ENCODE measurements at regions not wholly inside any gene's neighbourhood (a gene's known extent, or its start where the extent isn't known, plus 50 kb on each side); places are given as distances from the start of the nearest gene placed in this dataset.
"Not testable (repeated sequence)": the region's sequence is repeated elsewhere in the genome, so short reads cannot be mapped to it uniquely, and the experiment has no call there.

- DNase-seq (ENCODE audit: low spot score) = no peak
Observed at GRCh38 chr6:137969874-137970273, 102.8 kb downstream of the TNFAIP3 start.

- DNase-seq (ENCODE audit: low spot score) = no peak
Observed at GRCh38 chr6:137970368-137970767, 103.3 kb downstream of the TNFAIP3 start.

DNA sequence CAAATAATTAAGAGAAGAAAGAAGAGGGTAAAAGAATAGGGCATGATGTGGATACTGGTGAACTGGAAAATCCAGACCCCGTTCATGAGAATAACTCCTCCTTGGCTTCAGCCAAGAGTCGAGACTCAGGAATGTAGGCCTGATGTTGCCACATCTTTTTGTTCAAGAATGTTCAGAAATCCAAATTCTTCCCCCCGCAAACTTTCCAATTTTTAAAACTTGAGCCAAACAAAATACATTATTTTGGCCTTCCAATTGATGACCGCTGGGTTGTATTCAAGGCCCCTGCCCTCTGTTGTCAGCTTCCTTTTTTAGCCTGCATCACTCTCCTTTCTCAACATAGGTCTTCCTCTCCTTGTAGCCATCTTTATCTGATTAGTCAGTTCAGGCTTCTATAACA lies 106.1 kb downstream of the TNFAIP3 start:
- DNase-seq (ENCODE audit: low spot score) = no peak

DNA sequence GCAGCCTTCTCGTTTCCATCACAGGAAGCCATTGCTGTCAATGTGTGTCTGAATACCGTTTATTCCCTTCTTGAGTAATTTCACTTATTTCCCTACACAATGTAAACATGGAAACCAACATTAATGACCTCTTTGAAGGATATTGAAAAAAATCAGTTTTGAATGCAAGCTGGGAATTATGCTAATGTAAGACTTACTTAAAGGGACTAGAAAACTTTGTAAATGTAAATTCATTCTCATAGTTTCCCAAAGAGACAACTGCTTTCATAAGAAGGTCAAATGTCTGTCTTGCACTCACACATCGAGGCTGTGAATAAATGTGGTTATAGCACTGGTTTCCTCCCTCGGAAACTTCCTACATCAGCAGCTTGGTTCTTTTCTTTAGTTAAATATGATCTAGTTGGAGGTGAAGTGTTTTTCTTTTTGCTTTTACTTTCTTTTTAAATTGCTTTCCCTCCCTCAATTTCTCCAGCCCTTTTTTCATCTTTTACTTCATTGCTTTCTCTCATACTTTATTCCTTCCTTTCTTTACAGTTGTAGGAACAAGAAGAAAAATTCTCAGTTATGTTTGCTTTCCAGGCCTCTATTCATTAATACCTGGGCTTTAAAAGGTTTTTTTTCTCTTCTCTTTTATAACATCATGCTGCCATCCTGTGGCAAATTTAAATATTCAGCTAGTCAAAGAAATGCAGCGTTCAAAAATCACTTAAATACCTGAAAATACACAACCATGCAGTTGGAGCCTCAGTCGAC lies 108.3 kb downstream of the TNFAIP3 start:
- DNase-seq (ENCODE audit: low spot score) = peak; percentile 1

DNA sequence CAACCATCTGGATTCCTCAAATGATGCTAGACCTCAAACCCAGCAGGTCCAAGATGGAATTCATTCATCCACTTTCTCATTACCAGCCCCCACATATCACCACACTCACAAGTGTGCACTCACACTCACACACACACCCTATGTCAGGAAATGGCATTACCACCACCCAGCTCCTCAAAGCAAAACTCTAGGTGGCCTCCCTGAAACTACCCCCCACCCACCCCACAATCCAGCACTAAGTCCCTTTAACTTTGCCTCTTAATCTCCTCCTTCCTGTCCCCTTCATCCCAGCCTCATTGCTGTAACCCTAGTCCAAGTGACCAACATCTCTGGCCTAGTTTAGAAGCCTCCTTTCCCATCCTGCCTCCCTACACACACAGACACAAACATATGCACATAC lies 109.4 kb downstream of the TNFAIP3 start:
- DNase-seq (ENCODE audit: low spot score) = no peak

DNA sequence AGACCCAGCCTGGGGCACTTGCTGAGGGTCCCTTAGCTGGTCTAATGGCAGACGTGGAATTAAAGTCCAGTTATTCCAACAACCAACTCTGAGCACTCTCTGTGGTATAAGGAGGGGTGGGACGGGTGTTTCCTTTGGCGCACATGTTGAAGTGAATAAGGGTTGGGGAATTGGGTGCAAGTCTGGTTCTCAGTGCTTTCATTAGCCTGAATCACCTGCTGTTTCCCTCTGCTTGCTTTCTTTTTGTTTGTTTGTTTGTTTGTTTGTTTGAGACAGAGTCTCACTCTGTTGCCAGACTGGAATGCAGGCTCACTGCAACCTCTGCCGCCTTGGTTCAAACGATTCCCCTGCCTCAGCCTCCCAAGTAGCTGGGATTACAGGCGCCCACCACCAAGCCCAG lies 110.1 kb downstream of the TNFAIP3 start:
- DNase-seq (ENCODE audit: low spot score) = no peak

- DNase-seq (ENCODE audit: low spot score) = no peak
Observed at GRCh38 chr6:137977814-137978213, 110.8 kb downstream of the TNFAIP3 start.

DNA sequence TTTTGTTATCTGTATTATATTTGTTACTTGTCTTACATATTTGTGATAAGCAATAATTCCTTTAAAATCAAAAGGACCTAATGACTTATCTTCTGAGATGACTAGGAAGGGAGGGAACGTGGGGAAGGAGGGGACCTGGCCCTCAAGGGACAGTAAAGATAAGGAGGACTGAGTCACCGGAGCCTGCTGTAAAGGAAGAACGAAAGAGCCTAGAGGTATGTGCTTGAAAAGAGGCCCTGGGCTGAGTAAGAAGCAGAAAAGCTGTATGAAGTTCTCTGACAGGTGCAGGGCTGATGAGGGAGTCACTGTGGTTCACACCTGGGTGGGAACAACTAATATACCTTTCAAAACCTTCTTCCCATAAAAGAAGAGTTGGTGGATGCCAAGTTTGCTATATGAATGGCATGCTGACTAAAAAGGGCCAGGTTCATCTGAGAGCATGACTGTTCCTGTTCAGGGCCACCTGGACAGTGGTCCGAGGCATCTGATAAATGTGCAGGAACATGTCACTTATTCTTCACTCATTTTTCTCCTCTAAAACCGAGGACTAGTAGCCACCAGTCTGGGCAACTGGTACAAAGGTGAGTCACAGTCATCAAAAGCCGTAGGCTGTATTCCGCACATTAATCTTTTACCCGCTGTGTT lies 111.3 kb downstream of the TNFAIP3 start:
- DNase-seq (ENCODE audit: low spot score) = no peak

- DNase-seq (ENCODE audit: low spot score) = not testable (repeated sequence)
Observed at GRCh38 chr6:137979263-137979662, 112.2 kb downstream of the TNFAIP3 start.

- DNase-seq (ENCODE audit: low spot score) = no peak
Observed at GRCh38 chr6:137980777-137981176, 113.7 kb downstream of the TNFAIP3 start.

DNA sequence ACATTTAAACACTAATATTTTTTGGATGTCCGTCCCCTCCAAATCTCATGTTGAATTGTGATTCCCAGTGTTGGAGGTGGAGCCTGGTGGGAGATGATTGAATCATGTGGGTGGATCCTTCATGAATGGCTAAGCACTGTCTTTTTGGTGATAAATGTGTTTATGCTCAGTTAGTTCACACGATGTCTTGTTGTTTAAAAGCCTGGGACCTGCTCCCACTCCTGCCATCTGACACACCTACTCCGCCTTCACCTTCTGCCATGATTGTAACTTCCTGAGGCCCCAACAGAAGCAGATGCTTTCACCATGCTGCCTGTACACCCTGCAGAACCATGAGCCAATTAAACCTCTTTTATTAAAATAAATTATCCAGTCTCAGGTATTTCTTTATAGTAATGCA lies 114.7 kb downstream of the TNFAIP3 start:
- DNase-seq (ENCODE audit: low spot score) = no peak

GRCh38 chr6:137982418-137983189 lies 115.5 kb downstream of the TNFAIP3 start:
- DNase-seq (ENCODE audit: low spot score) = no peak

DNA sequence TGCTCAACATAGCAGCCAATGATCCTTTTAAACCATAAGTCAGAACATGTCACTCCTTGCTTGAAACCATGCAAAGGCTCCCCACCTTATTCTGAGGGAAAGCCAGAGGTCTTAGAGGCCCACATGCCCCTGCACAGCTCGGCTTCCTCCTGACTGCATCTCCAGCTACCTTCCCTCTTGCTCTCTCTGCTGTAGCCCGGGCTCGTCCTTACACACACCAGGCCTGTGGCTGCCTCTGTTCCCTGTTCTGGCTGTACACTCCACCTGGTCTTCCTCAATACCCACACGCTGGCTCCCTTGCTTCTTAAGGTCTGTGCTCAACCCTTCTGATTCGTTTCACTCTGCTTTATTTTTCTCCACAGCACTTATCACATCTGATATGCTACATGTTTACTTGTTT lies 116.2 kb downstream of the TNFAIP3 start:
- DNase-seq (ENCODE audit: low spot score) = no peak

GRCh38 chr6:137989664-137990063 lies 117.6 kb downstream of the PERP start:
- no peak for DNase-seq (ENCODE audit: low spot score)

DNA sequence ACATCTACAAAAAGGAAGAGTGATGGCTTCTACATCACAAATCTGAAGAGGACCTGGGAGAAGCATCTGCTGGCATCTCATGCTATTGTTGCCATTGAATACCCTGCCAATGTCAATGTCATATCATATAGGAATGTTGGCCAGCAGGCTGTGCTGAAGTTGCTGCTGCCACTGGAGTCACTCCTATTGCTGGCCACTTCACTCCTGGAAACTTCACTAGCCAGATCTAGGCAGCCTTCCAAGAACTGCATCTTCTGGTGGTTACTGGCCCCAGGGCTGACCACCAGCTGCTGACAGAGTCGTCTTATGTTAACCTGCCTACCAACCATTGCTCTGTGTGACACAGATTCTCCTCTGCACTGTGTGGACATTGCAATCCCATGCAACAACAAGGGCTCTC lies 111.8 kb downstream of the PERP start:
- DNase-seq (ENCODE audit: low spot score) = no peak

GRCh38 chr6:137998461-137999019 lies 108.7 kb downstream of the PERP start:
- no peak for DNase-seq (ENCODE audit: low spot score)

DNA sequence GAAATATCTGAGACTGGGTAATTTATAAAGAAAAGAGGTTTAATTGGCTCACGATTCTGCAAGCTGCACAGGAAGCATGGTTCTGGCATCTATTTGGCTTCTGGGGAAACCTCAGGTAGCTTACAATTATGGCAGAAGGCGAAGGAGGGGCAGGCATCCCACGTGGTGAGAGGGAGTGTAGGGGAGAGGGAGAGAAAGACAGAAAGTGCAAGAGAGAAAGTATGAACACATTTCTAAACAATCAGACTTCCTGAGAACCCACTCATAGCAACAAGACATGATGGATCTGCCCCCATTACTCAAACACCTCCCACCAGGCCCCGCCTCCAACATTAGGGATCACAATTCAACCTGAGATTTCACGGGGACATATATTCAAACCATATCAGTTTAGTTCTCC lies 107.4 kb downstream of the PERP start:
- DNase-seq (ENCODE audit: low spot score) = no peak

- DNase-seq (ENCODE audit: low spot score) = no peak
Observed at GRCh38 chr6:138000941-138001340, 106.3 kb downstream of the PERP start.

- peak; percentile 54 for DNase-seq (ENCODE audit: low spot score)
Observed at GRCh38 chr6:138001750-138002349, 105.4 kb downstream of the PERP start.

DNA sequence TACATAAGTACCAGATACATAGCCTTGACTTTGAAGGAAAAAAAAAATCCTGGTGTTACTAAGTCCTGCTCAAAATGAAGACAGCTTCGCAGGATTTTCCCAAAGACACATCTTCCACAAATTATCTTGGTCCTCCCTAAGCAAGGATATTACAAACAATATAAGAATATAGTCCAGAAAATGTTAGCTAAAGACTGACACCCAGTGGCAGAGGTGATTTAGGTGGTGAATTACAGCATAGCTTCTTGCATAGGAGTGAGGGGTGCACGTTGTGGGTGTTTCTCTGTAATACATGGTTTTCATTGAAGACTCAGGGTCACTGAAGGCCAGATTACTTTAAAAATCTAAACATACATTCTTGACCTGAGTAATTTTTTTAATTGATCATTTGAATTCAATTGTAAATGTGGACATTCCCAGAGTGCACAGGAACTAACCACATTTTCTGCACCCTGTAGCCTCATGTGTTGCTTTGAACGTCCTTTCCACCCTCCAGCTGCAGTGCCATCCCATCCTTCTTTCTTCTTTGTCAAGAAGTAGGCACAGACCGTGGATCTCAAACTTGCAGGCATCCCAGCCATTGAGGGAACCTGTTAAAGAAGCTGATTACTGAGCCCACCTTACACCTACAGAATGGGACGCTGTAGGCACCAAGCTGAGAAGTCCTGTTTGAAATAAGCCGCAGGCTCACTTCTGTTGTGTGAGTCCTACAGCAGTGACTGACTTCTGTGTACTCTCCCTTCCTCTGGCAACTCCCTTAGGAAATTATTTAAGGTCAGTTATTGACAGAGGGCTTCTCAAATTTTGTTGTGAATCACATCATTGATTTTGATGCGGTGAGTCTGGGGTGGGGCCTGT lies 102.6 kb downstream of the PERP start:
- peak; percentile 12 for DNase-seq (ENCODE audit: low spot score)

DNA sequence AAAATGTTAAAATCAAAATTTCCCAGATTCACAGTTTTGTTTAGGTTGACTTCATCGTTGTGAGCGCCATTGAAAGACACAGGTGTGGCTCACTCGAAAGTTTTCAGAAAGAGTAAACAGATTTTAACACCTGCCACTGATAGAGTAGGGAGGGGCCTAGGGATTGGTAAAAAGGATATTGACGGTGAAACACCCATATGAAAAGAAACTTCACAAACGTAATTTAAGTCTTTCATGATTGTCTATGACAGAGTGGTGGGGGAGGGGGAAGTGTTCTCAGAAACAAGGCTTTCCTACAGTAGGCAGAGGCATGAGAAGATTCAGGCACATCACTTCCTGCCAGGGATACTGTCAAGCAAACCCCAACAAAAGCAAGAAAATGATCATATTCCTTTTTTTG lies 101.4 kb downstream of the PERP start:
- no peak for DNase-seq (ENCODE audit: low spot score)
